ENCODE measurements at regions not wholly inside any gene's neighbourhood (a gene's known extent, or its start where the extent isn't known, plus 50 kb on each side); places are given as distances from the start of the nearest gene placed in this dataset.
"Not testable (repeated sequence)": the region's sequence is repeated elsewhere in the genome, so short reads cannot be mapped to it uniquely, and the experiment has no call there.

DNA sequence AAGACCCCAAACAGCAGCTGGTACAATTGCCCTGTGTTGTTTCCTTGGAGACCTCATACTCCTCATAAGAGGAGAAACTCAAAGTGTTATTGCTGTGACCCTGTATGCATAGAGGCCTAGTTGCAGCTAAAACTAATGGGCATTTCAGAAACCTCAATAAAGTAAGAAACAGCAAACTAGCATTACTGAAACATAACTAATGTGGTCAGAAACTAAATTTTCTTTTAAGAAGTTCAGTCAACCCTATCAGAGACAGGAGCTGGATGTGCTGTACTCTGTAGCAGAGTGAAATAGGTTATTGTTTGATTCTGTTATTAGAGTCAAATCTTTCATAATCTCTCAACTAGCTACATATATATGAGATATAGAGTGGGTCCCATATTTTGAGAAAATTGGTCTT is 257.5 kb upstream of the IRS4 start:
- no peak overlapping the region for H3K27ac ChIP-seq (replicated peaks)
- H3K4me3 ChIP-seq (replicated peaks; ENCODE audit: insufficient read depth, low read length), result no peak overlapping the region
- no peak for DNase-seq (ENCODE audit: low read depth in 1 of 2, low spot score in 1 of 2)
- TF ChIP-seq SPI1 (IDR thresholded peaks at IDR 0.05; ENCODE audit: borderline replicate concordance, low read depth) (no peak), POLR2AphosphoS5 (IDR thresholded peaks at IDR 0.05; ENCODE audit: low read depth) (no peak), GABPA (IDR thresholded peaks at IDR 0.05; ENCODE audit: low read depth) (no peak)
- TF ChIP-seq, protein P1, sequence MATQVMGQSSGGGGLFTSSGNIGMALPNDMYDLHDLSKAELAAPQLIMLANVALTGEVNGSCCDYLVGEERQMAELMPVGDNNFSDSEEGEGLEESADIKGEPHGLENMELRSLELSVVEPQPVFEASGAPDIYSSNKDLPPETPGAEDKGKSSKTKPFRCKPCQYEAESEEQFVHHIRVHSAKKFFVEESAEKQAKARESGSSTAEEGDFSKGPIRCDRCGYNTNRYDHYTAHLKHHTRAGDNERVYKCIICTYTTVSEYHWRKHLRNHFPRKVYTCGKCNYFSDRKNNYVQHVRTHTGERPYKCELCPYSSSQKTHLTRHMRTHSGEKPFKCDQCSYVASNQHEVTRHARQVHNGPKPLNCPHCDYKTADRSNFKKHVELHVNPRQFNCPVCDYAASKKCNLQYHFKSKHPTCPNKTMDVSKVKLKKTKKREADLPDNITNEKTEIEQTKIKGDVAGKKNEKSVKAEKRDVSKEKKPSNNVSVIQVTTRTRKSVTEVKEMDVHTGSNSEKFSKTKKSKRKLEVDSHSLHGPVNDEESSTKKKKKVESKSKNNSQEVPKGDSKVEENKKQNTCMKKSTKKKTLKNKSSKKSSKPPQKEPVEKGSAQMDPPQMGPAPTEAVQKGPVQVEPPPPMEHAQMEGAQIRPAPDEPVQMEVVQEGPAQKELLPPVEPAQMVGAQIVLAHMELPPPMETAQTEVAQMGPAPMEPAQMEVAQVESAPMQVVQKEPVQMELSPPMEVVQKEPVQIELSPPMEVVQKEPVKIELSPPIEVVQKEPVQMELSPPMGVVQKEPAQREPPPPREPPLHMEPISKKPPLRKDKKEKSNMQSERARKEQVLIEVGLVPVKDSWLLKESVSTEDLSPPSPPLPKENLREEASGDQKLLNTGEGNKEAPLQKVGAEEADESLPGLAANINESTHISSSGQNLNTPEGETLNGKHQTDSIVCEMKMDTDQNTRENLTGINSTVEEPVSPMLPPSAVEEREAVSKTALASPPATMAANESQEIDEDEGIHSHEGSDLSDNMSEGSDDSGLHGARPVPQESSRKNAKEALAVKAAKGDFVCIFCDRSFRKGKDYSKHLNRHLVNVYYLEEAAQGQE (IDR thresholded peaks at IDR 0.05; ENCODE audit: insufficient replicate concordance, low read depth), result no peak
- TF ChIP-seq, protein P2, sequence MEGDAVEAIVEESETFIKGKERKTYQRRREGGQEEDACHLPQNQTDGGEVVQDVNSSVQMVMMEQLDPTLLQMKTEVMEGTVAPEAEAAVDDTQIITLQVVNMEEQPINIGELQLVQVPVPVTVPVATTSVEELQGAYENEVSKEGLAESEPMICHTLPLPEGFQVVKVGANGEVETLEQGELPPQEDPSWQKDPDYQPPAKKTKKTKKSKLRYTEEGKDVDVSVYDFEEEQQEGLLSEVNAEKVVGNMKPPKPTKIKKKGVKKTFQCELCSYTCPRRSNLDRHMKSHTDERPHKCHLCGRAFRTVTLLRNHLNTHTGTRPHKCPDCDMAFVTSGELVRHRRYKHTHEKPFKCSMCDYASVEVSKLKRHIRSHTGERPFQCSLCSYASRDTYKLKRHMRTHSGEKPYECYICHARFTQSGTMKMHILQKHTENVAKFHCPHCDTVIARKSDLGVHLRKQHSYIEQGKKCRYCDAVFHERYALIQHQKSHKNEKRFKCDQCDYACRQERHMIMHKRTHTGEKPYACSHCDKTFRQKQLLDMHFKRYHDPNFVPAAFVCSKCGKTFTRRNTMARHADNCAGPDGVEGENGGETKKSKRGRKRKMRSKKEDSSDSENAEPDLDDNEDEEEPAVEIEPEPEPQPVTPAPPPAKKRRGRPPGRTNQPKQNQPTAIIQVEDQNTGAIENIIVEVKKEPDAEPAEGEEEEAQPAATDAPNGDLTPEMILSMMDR (IDR thresholded peaks at IDR 0.05; ENCODE audit: insufficient read depth, low read length), result no peak
- H3K27me3 ChIP-seq (ENCODE audit: insufficient read depth, poor library complexity, severe bottlenecking), result no peaks in the 10 kb centered on the region

DNA sequence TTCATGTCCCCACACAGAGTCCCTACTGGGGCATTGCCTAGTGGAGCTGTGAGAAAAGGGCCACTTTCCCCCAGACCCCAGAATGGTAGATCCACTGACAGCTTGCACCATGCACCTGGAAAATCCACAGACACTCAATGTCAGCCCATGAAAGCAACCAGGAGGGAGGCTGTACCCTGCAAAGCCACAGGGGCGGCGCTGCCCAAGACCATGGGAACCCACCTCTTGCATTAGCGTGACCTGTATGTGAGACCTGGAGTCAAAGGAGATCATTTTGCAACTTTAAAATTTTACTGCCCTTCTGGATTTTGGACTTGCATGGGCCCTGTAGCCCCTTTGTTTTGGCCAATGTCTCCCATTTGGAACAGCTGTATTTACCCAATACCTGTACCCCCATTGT is 236.5 kb upstream of the IRS4 start:
- not testable (repeated sequence) for H3K4me3 ChIP-seq (replicated peaks; ENCODE audit: insufficient read depth, low read length); DNase-seq (ENCODE audit: low read depth in 1 of 2, low spot score in 1 of 2); H3K27ac ChIP-seq (replicated peaks); H3K27me3 ChIP-seq (ENCODE audit: insufficient read depth, poor library complexity, severe bottlenecking)

DNA sequence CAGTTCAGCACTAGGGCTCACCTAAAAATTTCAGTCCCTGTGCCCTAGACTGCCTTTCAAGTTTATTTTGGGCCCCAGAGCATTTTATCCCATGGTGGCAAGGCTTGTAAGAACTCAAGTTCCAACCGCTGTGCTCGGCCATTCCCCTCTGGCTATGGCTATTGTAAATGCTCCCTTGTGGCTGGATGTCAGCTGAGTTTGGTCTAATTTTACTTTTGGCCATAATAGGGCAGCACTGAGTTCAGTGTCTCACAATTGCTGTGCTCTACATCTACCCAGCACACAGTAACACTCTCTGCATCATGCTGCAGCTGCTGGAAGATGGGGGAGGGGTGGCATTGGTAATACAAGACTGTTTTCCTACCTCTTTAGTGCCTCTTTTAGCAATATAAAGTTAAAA is 210.8 kb upstream of the IRS4 start:
- TF ChIP-seq POLR2AphosphoS5 (IDR thresholded peaks at IDR 0.05; ENCODE audit: low read depth), result no peak
- TF ChIP-seq, protein P1 (IDR thresholded peaks at IDR 0.05; ENCODE audit: insufficient replicate concordance, low read depth), result no peak
- TF ChIP-seq SPI1 (IDR thresholded peaks at IDR 0.05; ENCODE audit: borderline replicate concordance, low read depth), result no peak
- DNase-seq (ENCODE audit: low read depth in 1 of 2, low spot score in 1 of 2), result no peak

DNA sequence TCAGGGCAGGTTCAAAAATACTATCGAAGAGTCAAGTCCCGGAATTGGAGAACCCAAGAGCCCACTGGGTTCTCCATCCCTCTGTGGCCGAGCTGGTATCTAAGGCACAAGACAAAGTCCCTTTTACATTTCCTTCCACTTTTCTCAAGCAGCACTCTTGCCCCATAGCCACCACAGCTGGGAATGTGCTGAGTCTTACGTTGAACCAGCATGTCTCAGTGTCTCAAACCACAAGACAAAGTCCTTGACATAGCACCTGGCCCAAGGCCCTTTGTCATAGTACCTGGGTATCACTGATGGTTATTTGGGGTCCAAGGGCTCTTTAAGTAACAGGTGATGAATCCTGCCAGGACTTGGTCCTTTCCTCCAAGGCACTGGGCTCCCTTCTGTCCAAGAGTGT is 210.2 kb upstream of the IRS4 start:
- TF ChIP-seq, protein P1 (IDR thresholded peaks at IDR 0.05; ENCODE audit: insufficient replicate concordance, low read depth), result no peak
- TF ChIP-seq, protein P2 (IDR thresholded peaks at IDR 0.05; ENCODE audit: insufficient read depth, low read length), result no peak
- no peak for TF ChIP-seq POLR2AphosphoS5 (IDR thresholded peaks at IDR 0.05; ENCODE audit: low read depth)
- Histone ChIP-seq H3K27ac (replicated peaks) (no peak overlapping the region), H3K27me3 (ENCODE audit: insufficient read depth, poor library complexity, severe bottlenecking) (no peaks in the 10 kb centered on the region), H3K4me3 (replicated peaks; ENCODE audit: insufficient read depth, low read length) (no peak overlapping the region)
- DNase-seq (ENCODE audit: low read depth in 1 of 2, low spot score in 1 of 2), result no peak

More for the DNA sequence above, 210.8 kb upstream of the IRS4 start:
- Histone ChIP-seq H3K27ac (replicated peaks) (no peak overlapping the region), H3K4me3 (replicated peaks; ENCODE audit: insufficient read depth, low read length) (no peak overlapping the region), H3K27me3 (ENCODE audit: insufficient read depth, poor library complexity, severe bottlenecking) (no peaks in the 10 kb centered on the region)

Measured in HL-60 (cell line).